A549 (cell line): ENCODE measurements at regions not wholly inside any gene's neighbourhood (a gene's known extent, or its start where the extent isn't known, plus 50 kb on each side); places are given as distances from the start of the nearest gene placed in this dataset.

Source experiments
- EP300 ChIP-seq, 2 experiments: fragments of >200 bp; sonication (Bioruptor Twin); formaldehyde crosslinking; IDR thresholded peaks; 2 replicates in 1 of 2; 3 replicates in 1 of 2; pipeline ENCODE4 v1.6.1; 2016 to 2017
- MAFK ChIP-seq: fragments of 450-650 bp; IDR thresholded peaks from 2 replicates; pipeline ENCODE4 v1.6.1; 2014; ENCODE audit not compliant: partially characterized antibody
- MAZ ChIP-seq: fragments of 150-350 bp; IDR thresholded peaks from 2 replicates; pipeline ENCODE4 v1.6.1; 2014; ENCODE audit warnings: antibody characterized with exemption, low read depth, low read length, borderline replicate concordance
- RFX5 ChIP-seq: fragments of 450-650 bp; IDR thresholded peaks from 2 replicates; pipeline ENCODE4 v1.7.1; 2014; ENCODE audit warnings: antibody characterized with exemption, mild to moderate bottlenecking, moderate library complexity
- TF ChIP-seq, protein P1 (sequence below): fragments of >200 bp; sonication (Bioruptor Twin); formaldehyde crosslinking; IDR thresholded peaks from 3 replicates; pipeline ENCODE4 v1.5.1; 2016

- TF ChIP-seq, protein P1, sequence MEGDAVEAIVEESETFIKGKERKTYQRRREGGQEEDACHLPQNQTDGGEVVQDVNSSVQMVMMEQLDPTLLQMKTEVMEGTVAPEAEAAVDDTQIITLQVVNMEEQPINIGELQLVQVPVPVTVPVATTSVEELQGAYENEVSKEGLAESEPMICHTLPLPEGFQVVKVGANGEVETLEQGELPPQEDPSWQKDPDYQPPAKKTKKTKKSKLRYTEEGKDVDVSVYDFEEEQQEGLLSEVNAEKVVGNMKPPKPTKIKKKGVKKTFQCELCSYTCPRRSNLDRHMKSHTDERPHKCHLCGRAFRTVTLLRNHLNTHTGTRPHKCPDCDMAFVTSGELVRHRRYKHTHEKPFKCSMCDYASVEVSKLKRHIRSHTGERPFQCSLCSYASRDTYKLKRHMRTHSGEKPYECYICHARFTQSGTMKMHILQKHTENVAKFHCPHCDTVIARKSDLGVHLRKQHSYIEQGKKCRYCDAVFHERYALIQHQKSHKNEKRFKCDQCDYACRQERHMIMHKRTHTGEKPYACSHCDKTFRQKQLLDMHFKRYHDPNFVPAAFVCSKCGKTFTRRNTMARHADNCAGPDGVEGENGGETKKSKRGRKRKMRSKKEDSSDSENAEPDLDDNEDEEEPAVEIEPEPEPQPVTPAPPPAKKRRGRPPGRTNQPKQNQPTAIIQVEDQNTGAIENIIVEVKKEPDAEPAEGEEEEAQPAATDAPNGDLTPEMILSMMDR: no peak
- TF ChIP-seq MAFK (no peak), MAZ (no peak), RFX5 (no peak), EP300 (IDR thresholded peaks at IDR 0.05) (no peak)
Observed at GRCh38 chr11:100434821-100435641, 252.1 kb upstream of the ARHGAP42 start.
